ENCODE measurements at regions not wholly inside any gene's neighbourhood (a gene's known extent, or its start where the extent isn't known, plus 50 kb on each side); places are given as distances from the start of the nearest gene placed in this dataset.

- DNase-seq = no peak
- Histone ChIP-seq H3K36me3 (no peaks in the 10 kb centered on the region), H3K4me1 (peaks cover 16% of the 10 kb centered on the region), H3K27me3 (ENCODE audit: low read depth) (no peaks in the 10 kb centered on the region), H3K9me3 (no peaks in the 10 kb centered on the region), H3K4me3 (no peak overlapping the region), H3K27ac (no peak overlapping the region)
- TF ChIP-seq CTCF (IDR thresholded peaks at IDR 0.05) = no peak
- intact Hi-C loops (cut with DNase I) = no loop called here
- ATAC-seq = no peak
These were observed 104.1 kb upstream of the LPP start for GRCh38 chr3:188049606-188050530.

- Histone ChIP-seq H3K9me3 (no peaks in the 10 kb centered on the region), H3K27me3 (ENCODE audit: low read depth) (no peaks in the 10 kb centered on the region), H3K4me1 (peaks cover 16% of the 10 kb centered on the region), H3K4me3 (no peak overlapping the region), H3K27ac (peak overlapping the region; percentile 31), H3K36me3 (no peaks in the 10 kb centered on the region)
- intact Hi-C loops (cut with DNase I) = no loop called here
- ATAC-seq = peak; percentile 22 to 34
- DNase-seq = no peak
- no peak for TF ChIP-seq CTCF (IDR thresholded peaks at IDR 0.05)
These were observed 102.2 kb upstream of the LPP start for GRCh38 chr3:188051801-188052168.

GRCh38 chr3:188052169-188053035, 101.6 kb upstream of the LPP start:
- Histone ChIP-seq H3K4me3 (no peak overlapping the region), H3K9me3 (no peaks in the 10 kb centered on the region), H3K4me1 (peaks cover 16% of the 10 kb centered on the region), H3K27me3 (ENCODE audit: low read depth) (no peaks in the 10 kb centered on the region), H3K36me3 (no peaks in the 10 kb centered on the region), H3K27ac (peak overlapping the region; percentile 21)
- ATAC-seq (peak; percentile 81 to 88), DNase-seq (peak; percentile 56)
- intact Hi-C loops (cut with DNase I) = no loop called here
- TF ChIP-seq CTCF (IDR thresholded peaks at IDR 0.05) = peak; percentile 29

- intact Hi-C loops (cut with DNase I) = no loop called here
- Histone ChIP-seq H3K27me3 (ENCODE audit: low read depth) (no peaks in the 10 kb centered on the region), H3K27ac (peak overlapping the region; percentile 21), H3K36me3 (no peaks in the 10 kb centered on the region), H3K9me3 (no peaks in the 10 kb centered on the region), H3K4me3 (no peak overlapping the region), H3K4me1 (peaks cover 16% of the 10 kb centered on the region)
- ATAC-seq = peak in 1 of 2 donors; percentile 28
- no peak for DNase-seq
- TF ChIP-seq CTCF (IDR thresholded peaks at IDR 0.05) = no peak
These were observed 101.0 kb upstream of the LPP start for GRCh38 chr3:188053036-188053340.

- no peak overlapping the region for H3K4me3 ChIP-seq
- no peaks in the 10 kb centered on the region for H3K9me3 ChIP-seq
- no peaks in the 10 kb centered on the region for H3K27me3 ChIP-seq (ENCODE audit: low read depth)
- no peak overlapping the region for H3K27ac ChIP-seq
- H3K4me1 ChIP-seq = peaks cover 16% of the 10 kb centered on the region
- ATAC-seq (no peak), DNase-seq (no peak)
- intact Hi-C loops (cut with DNase I) = no loop called here
- TF ChIP-seq CTCF (IDR thresholded peaks at IDR 0.05) = no peak
- H3K36me3 ChIP-seq = no peaks in the 10 kb centered on the region
These were observed 100.1 kb upstream of the LPP start for GRCh38 chr3:188053710-188054380.

All from lower lobe of right lung (tissue), 2 donors.